ENCODE measurements at regions not wholly inside any gene's neighbourhood (a gene's known extent, or its start where the extent isn't known, plus 50 kb on each side); places are given as distances from the start of the nearest gene placed in this dataset.

- no peak for TF ChIP-seq GATA3 (IDR thresholded peaks at IDR 0.05; ENCODE audit: low read depth, low read length)
- TF ChIP-seq GATA2 (IDR thresholded peaks at IDR 0.05; ENCODE audit: low read depth, low read length): no peak
Observed at GRCh38 chr5:14078716-14079115, 64.4 kb upstream of the TRIO start.

Measured in SH-SY5Y (cell line).